GM10248 (cell line): ENCODE measurements at regions not wholly inside any gene's neighbourhood (a gene's known extent, or its start where the extent isn't known, plus 50 kb on each side); places are given as distances from the start of the nearest gene placed in this dataset.
A peak's percentile ranks its signal among the peaks of the same experiment; 100 is the strongest.

Experiments
- CTCF ChIA-PET: fragments of 300-600 bp; sonication (Branson Sonifier 250); formaldehyde crosslinking; extraction: SDS; loops from one replicate; lab custom pipeline; 2021; ENCODE audit warnings: antibody characterized with exemption; lab: Yijun Ruan, JAX
- POLR2A ChIA-PET: fragments of 350-650 bp; sonication (Branson Sonifier 250); formaldehyde crosslinking; extraction: SDS; loops from one replicate; lab custom pipeline; 2020; ENCODE audit warnings: antibody characterized with exemption; lab: Yijun Ruan, JAX
- DNase-seq: peaks from one replicate; pipeline ENCODE4 v3.0.0; 2012; ENCODE audit errors: extremely low spot score
- TF ChIP-seq, protein P1 (sequence below): IDR thresholded peaks from 2 replicates; pipeline ENCODE4 v1.5.1; 2012; ENCODE audit warnings: mild to moderate bottlenecking, low read depth; ENCODE audit errors: extremely low read depth, missing control alignments, control extremely low read depth

DNA sequence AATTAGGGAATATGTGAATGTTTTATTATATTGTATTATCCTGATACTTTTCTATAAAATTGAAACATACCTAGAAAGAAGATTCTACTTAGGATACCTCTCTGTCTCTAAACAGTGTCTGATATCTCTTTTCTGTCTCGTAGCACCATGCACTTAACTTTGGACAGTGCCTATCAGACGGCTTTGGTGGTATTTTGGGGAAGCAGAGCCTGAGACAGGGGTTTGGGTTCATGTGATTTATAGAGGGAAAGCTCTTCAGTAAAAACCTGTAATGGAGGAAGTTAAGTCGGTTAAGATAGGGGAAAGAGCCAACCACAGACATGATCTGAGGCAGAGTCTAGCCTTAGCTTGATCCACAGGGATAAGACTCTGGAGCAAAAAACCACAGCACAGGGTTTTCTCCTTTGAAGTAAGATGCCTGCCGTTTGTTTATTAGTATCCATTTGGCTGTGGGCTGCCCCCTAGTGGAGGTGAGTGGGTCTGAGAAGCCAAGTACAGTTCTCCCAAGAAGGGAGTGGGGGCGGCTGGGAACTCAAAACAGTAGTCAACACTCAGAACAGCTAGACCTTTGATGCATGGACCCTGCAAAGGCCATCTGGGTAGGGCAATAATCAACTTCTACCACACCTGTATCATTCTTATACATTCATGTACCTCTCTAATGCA, 141.2 kb upstream of the ASTN2 start:
- CTCF ChIA-PET: interaction anchor here (0.7 to 5.1 kb wide), 8 partner anchors 9 to 819 kb away, joined by 3 to 29 read pairs (median 4); no protein-coding TSS in a partner anchor
- peak; percentile 52 for DNase-seq
- TF ChIP-seq, protein P1, sequence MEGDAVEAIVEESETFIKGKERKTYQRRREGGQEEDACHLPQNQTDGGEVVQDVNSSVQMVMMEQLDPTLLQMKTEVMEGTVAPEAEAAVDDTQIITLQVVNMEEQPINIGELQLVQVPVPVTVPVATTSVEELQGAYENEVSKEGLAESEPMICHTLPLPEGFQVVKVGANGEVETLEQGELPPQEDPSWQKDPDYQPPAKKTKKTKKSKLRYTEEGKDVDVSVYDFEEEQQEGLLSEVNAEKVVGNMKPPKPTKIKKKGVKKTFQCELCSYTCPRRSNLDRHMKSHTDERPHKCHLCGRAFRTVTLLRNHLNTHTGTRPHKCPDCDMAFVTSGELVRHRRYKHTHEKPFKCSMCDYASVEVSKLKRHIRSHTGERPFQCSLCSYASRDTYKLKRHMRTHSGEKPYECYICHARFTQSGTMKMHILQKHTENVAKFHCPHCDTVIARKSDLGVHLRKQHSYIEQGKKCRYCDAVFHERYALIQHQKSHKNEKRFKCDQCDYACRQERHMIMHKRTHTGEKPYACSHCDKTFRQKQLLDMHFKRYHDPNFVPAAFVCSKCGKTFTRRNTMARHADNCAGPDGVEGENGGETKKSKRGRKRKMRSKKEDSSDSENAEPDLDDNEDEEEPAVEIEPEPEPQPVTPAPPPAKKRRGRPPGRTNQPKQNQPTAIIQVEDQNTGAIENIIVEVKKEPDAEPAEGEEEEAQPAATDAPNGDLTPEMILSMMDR: peak; percentile 58
- POLR2A ChIA-PET: no interaction called here

DNA sequence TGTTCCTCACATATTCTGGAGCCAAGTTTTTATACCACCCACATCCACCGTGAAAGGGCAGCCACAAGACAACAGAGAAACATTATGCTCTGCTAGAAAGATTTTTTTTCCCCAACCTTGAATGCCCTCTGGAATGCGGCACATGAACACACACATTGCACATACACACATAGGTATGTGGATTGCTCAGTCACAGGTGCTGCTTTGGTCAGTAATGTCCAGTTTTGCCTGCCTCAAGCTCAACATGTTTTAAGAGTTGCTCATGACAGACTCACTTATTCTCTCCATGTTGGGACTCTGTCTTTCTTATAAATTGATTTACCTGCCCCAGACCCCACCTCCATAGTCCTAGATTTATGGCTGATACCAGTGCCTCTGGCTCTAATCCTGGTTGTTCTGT, 138.0 kb upstream of the ASTN2 start:
- no peak for DNase-seq
- ChIA-PET POLR2A (no interaction called here), CTCF (interaction anchor here (0.8 to 1.7 kb wide), 2 partner anchors 13 to 816 kb away, joined by 3 to 7 read pairs; no protein-coding TSS in a partner anchor)

DNA sequence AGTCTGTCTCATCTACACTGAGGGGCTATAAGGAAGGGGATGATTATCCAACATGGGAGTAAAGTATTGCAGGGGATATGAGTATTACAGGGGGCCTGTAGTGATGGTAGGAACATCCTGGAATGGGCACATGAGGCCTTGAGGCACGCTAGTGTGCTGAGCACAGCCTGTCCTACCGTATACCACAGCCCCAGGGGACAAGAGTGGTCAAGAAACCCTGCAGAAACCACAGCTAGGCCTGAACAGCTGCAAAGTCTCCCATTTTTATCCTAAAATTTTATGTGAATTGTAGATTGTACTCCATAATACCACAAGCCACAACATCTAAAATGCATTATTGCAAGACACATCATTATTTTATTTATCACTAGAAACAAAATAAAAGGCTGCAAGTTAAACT, 136.3 kb upstream of the ASTN2 start:
- TF ChIP-seq, protein P1: no peak
- CTCF ChIA-PET: interaction anchor here (1.3 kb wide), 1 partner anchor 63 kb away, joined by 4 read pairs; no protein-coding TSS in a partner anchor
- POLR2A ChIA-PET: no interaction called here
- DNase-seq: no peak

More for the DNA sequence above, 138.0 kb upstream of the ASTN2 start:
- TF ChIP-seq, protein P1: no peak

DNA sequence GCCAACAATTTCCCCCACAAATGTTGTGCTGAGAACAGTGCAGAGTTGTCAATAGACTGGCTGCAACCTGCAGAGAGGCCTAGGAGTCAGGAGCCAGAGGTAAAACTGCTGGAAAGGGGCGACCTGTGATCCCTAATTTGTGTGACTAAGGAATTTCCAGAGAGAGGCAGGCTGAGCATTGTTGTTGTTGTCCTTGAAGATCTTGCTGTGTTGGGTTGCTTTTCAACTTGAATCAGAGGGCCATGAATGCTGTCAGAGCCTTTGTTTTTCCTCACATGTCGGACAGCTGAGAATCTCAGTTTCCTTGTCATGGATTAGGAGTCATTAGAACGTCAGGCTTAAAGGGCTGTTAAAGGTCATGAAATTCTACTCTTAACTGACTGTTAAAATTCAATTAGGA, 134.6 kb upstream of the ASTN2 start:
- no peak for DNase-seq
- ChIA-PET POLR2A (no interaction called here), CTCF (interaction anchor here (1.4 kb wide), 1 partner anchor 61 kb away, joined by 4 read pairs; no protein-coding TSS in a partner anchor)
- TF ChIP-seq, protein P1: no peak

DNA sequence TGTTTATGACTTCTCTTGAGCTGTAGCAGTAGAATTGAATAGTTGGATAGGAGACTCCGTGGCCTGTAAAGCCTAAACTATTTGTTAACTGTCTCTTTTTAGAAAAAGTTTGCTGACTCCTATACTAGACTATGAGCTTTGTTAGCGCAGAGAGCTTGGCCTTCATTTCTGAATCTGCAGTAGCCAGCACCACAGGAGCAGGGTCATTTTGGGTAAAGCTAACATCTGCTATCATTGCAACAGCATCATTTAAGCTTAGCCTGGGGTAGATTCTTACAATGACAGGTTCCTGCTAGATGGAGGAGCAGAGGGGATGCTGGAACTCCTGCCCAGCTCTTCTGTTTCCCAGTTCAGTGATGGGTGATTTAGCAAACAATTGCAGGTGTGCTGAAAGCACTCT, 133.7 kb upstream of the ASTN2 start:
- ChIA-PET POLR2A (no interaction called here), CTCF (interaction anchor here (1.0 to 1.4 kb wide), 4 partner anchors 9 to 61 kb away, joined by 3 to 5 read pairs (median 4); no protein-coding TSS in a partner anchor)
- TF ChIP-seq, protein P1: no peak
- DNase-seq: no peak

DNA sequence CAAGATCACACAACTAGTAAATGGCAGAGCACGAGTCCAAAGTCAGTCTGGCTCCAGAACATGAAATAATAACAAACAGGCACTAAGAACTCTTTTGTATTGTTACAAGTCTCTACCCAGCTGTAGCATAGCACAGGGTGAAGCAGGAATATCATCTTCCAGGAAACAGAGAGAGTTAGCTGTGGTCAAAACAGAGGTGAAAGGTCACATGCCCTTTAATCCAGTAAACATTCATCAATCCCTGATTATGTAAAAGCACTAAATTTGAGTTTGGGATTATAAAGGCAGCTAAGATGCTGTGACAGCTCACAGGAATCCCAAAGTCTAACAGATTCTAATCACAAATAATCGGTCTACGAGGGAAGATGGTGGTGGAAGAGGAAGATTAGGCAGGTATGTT, 133.0 kb upstream of the ASTN2 start:
- ChIA-PET POLR2A (no interaction called here), CTCF (interaction anchor here (1.1 to 1.9 kb wide), 5 partner anchors 8 to 60 kb away, joined by 3 to 5 read pairs (median 4); no protein-coding TSS in a partner anchor)
- TF ChIP-seq, protein P1: no peak
- DNase-seq: no peak
